ENCODE measurements at regions not wholly inside any gene's neighbourhood (a gene's known extent, or its start where the extent isn't known, plus 50 kb on each side); places are given as distances from the start of the nearest gene placed in this dataset.
A peak's percentile ranks its signal among the peaks of the same experiment; 100 is the strongest.
"Not testable (repeated sequence)": the region's sequence is repeated elsewhere in the genome, so short reads cannot be mapped to it uniquely, and the experiment has no call there.

GRCh38 chr11:130549393-130549999 lies 101.1 kb downstream of the ADAMTS15 start:
- DNase-seq (ENCODE audit: low read depth, low spot score) = no peak
- H3K4me3 ChIP-seq (ENCODE audit: low read length) = no peak overlapping the region

GRCh38 chr11:130550150-130550549 lies 101.7 kb downstream of the ADAMTS15 start:
- no peak for DNase-seq (ENCODE audit: low read depth, low spot score)
- H3K4me3 ChIP-seq (ENCODE audit: low read length) = no peak overlapping the region

GRCh38 chr11:130550984-130551383 lies 102.5 kb downstream of the ADAMTS15 start:
- DNase-seq (ENCODE audit: low read depth, low spot score) = no peak

GRCh38 chr11:130551388-130551787 lies 102.9 kb downstream of the ADAMTS15 start:
- no peak for DNase-seq (ENCODE audit: low read depth, low spot score)

More at GRCh38 chr11:130550984-130551383, 102.5 kb downstream of the ADAMTS15 start:
- no peak overlapping the region for H3K4me3 ChIP-seq (ENCODE audit: low read length)

GRCh38 chr11:130553306-130553705 lies 104.9 kb downstream of the ADAMTS15 start:
- no peak for DNase-seq (ENCODE audit: low read depth, low spot score)
- H3K4me3 ChIP-seq (ENCODE audit: low read length) = no peak overlapping the region

More at GRCh38 chr11:130551388-130551787, 102.9 kb downstream of the ADAMTS15 start:
- H3K4me3 ChIP-seq (ENCODE audit: low read length) = no peak overlapping the region

- DNase-seq (ENCODE audit: low read depth, low spot score) = no peak
- no peak overlapping the region for H3K4me3 ChIP-seq (ENCODE audit: low read length)
Measured at GRCh38 chr11:130554241-130555055, 106.0 kb downstream of the ADAMTS15 start.

GRCh38 chr11:130555251-130555841 lies 106.9 kb downstream of the ADAMTS15 start:
- no peak for DNase-seq (ENCODE audit: low read depth, low spot score)

GRCh38 chr11:130560000-130560780 lies 111.7 kb downstream of the ADAMTS15 start:
- no peak overlapping the region for H3K4me3 ChIP-seq (ENCODE audit: low read length)
- no peak for DNase-seq (ENCODE audit: low read depth, low spot score)

More at GRCh38 chr11:130555251-130555841, 106.9 kb downstream of the ADAMTS15 start:
- H3K4me3 ChIP-seq (ENCODE audit: low read length) = no peak overlapping the region

GRCh38 chr11:130560781-130561109 lies 112.3 kb downstream of the ADAMTS15 start:
- H3K4me3 ChIP-seq (ENCODE audit: low read length) = no peak overlapping the region
- no peak for DNase-seq (ENCODE audit: low read depth, low spot score)

GRCh38 chr11:130561441-130561881 lies 113.0 kb downstream of the ADAMTS15 start:
- H3K4me3 ChIP-seq (ENCODE audit: low read length) = no peak overlapping the region
- no peak for DNase-seq (ENCODE audit: low read depth, low spot score)

GRCh38 chr11:130562549-130562948 lies 114.1 kb downstream of the ADAMTS15 start:
- no peak for DNase-seq (ENCODE audit: low read depth, low spot score)
- no peak overlapping the region for H3K4me3 ChIP-seq (ENCODE audit: low read length)

GRCh38 chr11:130566360-130566759 lies 117.9 kb downstream of the ADAMTS15 start:
- DNase-seq (ENCODE audit: low read depth, low spot score); H3K4me3 ChIP-seq (ENCODE audit: low read length): not testable (repeated sequence)

GRCh38 chr11:130571519-130571918 lies 123.1 kb downstream of the ADAMTS15 start:
- H3K4me3 ChIP-seq (ENCODE audit: low read length) = no peak overlapping the region
- no peak for DNase-seq (ENCODE audit: low read depth, low spot score)

GRCh38 chr11:130571947-130572584 lies 123.6 kb downstream of the ADAMTS15 start:
- no peak for DNase-seq (ENCODE audit: low read depth, low spot score)
- H3K4me3 ChIP-seq (ENCODE audit: low read length) = no peak overlapping the region

GRCh38 chr11:130573767-130574166 lies 125.3 kb downstream of the ADAMTS15 start:
- no peak for DNase-seq (ENCODE audit: low read depth, low spot score)

GRCh38 chr11:130574740-130575139 lies 126.3 kb downstream of the ADAMTS15 start:
- no peak for DNase-seq (ENCODE audit: low read depth, low spot score)

More at GRCh38 chr11:130573767-130574166, 125.3 kb downstream of the ADAMTS15 start:
- no peak overlapping the region for H3K4me3 ChIP-seq (ENCODE audit: low read length)

GRCh38 chr11:130576146-130576545 lies 127.7 kb downstream of the ADAMTS15 start:
- H3K4me3 ChIP-seq (ENCODE audit: low read length) = no peak overlapping the region
- peak; percentile 3 for DNase-seq (ENCODE audit: low read depth, low spot score)

More at GRCh38 chr11:130574740-130575139, 126.3 kb downstream of the ADAMTS15 start:
- no peak overlapping the region for H3K4me3 ChIP-seq (ENCODE audit: low read length)

GRCh38 chr11:130578738-130579368 lies 130.4 kb downstream of the ADAMTS15 start:
- DNase-seq (ENCODE audit: low read depth, low spot score) = no peak
- no peak overlapping the region for H3K4me3 ChIP-seq (ENCODE audit: low read length)
